ENCODE measurements at regions not wholly inside any gene's neighbourhood (a gene's known extent, or its start where the extent isn't known, plus 50 kb on each side); places are given as distances from the start of the nearest gene placed in this dataset.
A peak's percentile ranks its signal among the peaks of the same experiment; 100 is the strongest.

DNA sequence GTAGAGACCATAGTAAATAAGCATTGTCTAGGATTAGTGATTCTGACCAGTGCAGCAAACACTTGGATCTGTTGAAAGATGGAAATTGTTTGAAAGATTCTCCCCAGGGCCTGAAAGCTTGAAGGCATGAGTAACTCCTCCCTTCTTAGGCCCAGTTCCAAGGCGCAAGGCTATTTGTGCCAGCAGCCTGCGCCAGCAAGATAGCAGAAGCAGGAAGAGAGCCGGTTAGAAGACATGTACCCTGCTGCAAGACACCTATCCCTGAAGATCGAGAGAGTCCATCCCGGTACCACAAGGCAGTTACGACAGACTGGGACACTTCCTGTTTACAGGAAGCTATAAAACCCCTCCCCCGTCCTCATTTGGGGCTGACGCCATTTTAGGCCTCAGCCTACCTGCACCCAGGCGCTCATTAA is 72.4 kb upstream of the JADE1 start (continued):
- TF ChIP-seq U2AF1 (optimal IDR thresholded peaks at IDR 0.05; ENCODE audit: low read depth, low read length) (no peak), ETV1 (tag; conservative IDR thresholded peaks at IDR 0.05; ENCODE audit: low read depth) (0 out of 2 replicates have a peak, but pooled peaks have one; percentile 44), SUPT5H (IDR thresholded peaks at IDR 0.05) (no peak), ZEB2 (IDR thresholded peaks at IDR 0.05) (no peak), GABPB1 (CRISPR knock-in tag; IDR thresholded peaks at IDR 0.05) (peak; percentile 51; the same call in 1 of the 2 replicates), MTA1 (IDR thresholded peaks at IDR 0.05; ENCODE audit: borderline replicate concordance) (0 out of 2 replicates have a peak, but pooled peaks have one; percentile 30), MED1 (CRISPR knock-in tag; IDR thresholded peaks at IDR 0.05; ENCODE audit: borderline replicate concordance) (no peak), STAG1 (CRISPR knock-in tag; IDR thresholded peaks at IDR 0.05; ENCODE audit: borderline replicate concordance) (no peak), ZNF217 (CRISPR knock-in tag; IDR thresholded peaks at IDR 0.05) (no peak), HDGF (IDR thresholded peaks at IDR 0.05) (no peak), CCNT2 (IDR thresholded peaks at IDR 0.05; ENCODE audit: borderline replicate concordance, extremely low read depth, insufficient read length, low read depth, low read length) (no peak), SOX6 (IDR thresholded peaks at IDR 0.05) (0 out of 2 replicates have a peak, but pooled peaks have one; percentile 9), ATF1 (CRISPR knock-in tag; IDR thresholded peaks at IDR 0.05) (no peak), ATF1 (tag; IDR thresholded peaks at IDR 0.05) (no peak), KDM2B (CRISPR knock-in tag; IDR thresholded peaks at IDR 0.05) (no peak), ZNF124 (CRISPR knock-in tag; IDR thresholded peaks at IDR 0.05) (no peak), CBFA2T3 (IDR thresholded peaks at IDR 0.05) (peak; percentile 63), ZNF408 (CRISPR knock-in tag; IDR thresholded peaks at IDR 0.05; ENCODE audit: low read depth) (no peak), TBL1XR1 (IDR thresholded peaks at IDR 0.05; ENCODE audit: low read length in 2 of 2) (no peak)
- TF ChIP-seq, protein P1, sequence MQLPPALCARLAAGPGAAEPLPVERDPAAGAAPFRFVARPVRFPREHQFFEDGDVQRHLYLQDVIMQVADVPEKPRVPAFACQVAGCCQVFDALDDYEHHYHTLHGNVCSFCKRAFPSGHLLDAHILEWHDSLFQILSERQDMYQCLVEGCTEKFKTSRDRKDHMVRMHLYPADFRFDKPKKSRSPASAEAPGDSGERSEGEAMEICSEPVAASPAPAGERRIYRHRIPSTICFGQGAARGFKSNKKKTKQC (CRISPR knock-in tag; IDR thresholded peaks at IDR 0.05) = no peak
- TF ChIP-seq, protein P2, sequence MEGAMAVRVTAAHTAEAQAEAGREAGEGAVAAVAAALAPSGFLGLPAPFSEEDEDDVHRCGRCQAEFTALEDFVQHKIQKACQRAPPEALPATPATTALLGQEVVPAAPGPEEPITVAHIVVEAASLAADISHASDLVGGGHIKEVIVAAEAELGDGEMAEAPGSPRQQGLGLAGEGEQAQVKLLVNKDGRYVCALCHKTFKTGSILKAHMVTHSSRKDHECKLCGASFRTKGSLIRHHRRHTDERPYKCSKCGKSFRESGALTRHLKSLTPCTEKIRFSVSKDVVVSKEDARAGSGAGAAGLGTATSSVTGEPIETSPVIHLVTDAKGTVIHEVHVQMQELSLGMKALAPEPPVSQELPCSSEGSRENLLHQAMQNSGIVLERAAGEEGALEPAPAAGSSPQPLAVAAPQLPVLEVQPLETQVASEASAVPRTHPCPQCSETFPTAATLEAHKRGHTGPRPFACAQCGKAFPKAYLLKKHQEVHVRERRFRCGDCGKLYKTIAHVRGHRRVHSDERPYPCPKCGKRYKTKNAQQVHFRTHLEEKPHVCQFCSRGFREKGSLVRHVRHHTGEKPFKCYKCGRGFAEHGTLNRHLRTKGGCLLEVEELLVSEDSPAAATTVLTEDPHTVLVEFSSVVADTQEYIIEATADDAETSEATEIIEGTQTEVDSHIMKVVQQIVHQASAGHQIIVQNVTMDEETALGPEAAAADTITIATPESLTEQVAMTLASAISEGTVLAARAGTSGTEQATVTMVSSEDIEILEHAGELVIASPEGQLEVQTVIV (CRISPR knock-in tag; IDR thresholded peaks at IDR 0.05; ENCODE audit: borderline replicate concordance) = no peak
- TF ChIP-seq, protein P3, sequence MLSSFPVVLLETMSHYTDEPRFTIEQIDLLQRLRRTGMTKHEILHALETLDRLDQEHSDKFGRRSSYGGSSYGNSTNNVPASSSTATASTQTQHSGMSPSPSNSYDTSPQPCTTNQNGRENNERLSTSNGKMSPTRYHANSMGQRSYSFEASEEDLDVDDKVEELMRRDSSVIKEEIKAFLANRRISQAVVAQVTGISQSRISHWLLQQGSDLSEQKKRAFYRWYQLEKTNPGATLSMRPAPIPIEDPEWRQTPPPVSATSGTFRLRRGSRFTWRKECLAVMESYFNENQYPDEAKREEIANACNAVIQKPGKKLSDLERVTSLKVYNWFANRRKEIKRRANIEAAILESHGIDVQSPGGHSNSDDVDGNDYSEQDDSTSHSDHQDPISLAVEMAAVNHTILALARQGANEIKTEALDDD (IDR thresholded peaks at IDR 0.05) = no peak
- TF ChIP-seq, protein P4, sequence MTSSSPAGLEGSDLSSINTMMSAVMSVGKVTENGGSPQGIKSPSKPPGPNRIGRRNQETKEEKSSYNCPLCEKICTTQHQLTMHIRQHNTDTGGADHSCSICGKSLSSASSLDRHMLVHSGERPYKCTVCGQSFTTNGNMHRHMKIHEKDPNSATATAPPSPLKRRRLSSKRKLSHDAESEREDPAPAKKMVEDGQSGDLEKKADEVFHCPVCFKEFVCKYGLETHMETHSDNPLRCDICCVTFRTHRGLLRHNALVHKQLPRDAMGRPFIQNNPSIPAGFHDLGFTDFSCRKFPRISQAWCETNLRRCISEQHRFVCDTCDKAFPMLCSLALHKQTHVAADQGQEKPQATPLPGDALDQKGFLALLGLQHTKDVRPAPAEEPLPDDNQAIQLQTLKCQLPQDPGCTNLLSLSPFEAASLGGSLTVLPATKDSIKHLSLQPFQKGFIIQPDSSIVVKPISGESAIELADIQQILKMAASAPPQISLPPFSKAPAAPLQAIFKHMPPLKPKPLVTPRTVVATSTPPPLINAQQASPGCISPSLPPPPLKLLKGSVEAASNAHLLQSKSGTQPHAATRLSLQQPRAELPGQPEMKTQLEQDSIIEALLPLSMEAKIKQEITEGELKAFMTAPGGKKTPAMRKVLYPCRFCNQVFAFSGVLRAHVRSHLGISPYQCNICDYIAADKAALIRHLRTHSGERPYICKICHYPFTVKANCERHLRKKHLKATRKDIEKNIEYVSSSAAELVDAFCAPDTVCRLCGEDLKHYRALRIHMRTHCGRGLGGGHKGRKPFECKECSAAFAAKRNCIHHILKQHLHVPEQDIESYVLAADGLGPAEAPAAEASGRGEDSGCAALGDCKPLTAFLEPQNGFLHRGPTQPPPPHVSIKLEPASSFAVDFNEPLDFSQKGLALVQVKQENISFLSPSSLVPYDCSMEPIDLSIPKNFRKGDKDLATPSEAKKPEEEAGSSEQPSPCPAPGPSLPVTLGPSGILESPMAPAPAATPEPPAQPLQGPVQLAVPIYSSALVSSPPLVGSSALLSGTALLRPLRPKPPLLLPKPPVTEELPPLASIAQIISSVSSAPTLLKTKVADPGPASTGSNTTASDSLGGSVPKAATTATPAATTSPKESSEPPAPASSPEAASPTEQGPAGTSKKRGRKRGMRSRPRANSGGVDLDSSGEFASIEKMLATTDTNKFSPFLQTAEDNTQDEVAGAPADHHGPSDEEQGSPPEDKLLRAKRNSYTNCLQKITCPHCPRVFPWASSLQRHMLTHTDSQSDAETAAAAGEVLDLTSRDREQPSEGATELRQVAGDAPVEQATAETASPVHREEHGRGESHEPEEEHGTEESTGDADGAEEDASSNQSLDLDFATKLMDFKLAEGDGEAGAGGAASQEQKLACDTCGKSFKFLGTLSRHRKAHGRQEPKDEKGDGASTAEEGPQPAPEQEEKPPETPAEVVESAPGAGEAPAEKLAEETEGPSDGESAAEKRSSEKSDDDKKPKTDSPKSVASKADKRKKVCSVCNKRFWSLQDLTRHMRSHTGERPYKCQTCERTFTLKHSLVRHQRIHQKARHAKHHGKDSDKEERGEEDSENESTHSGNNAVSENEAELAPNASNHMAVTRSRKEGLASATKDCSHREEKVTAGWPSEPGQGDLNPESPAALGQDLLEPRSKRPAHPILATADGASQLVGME (CRISPR knock-in tag; IDR thresholded peaks at IDR 0.05) = no peak
